ENCODE measurements at regions not wholly inside any gene's neighbourhood (a gene's known extent, or its start where the extent isn't known, plus 50 kb on each side); places are given as distances from the start of the nearest gene placed in this dataset.

DNA sequence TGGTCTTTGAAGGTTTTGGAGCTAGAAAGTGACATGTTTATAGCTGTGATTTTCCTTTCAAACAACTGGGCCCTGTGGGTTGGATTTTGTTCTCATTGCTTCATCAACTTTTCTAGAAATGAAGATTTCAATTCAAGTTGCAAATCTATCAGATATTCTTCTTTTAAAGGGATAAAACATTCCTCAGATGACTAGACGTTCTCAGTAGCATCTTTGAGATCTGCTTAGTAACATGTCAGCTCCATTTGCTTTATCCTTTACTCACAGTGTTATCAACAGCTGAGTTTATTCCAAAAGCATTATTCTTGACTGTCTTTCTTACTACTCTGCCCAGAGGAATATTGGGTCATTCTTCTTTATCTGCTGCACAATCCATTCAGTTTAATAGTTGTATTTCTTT is 108.2 kb upstream of the GIMD1 start:
- no peak for TF ChIP-seq CTCF (IDR thresholded peaks at IDR 0.05)
- no peak for TF ChIP-seq POLR2A (IDR thresholded peaks at IDR 0.05)
